ENCODE measurements at regions not wholly inside any gene's neighbourhood (a gene's known extent, or its start where the extent isn't known, plus 50 kb on each side); places are given as distances from the start of the nearest gene placed in this dataset.

DNA sequence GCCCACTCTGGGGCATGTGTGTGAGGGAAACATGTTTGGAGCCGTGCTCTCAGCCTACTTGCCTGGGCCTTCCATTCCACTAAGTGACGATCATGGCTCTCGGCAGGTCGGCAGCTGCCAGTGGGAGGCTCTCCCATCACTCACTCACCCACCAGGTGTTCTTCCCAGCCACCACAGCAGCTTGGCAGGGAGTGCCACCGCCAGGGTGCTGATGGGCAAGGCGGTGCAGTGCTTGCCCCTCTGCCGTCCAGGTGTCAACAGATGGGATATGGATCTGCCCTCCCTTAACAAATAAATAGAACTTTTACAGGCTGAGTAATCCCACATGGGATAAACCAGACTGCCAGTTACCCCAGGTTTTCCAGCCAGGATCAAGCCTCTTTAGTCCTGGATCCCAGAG lies 205.5 kb upstream of the TMEM45B start:
- Histone ChIP-seq H3K4me3 (ENCODE audit: low read depth, low read length) (no peak overlapping the region), H3K36me3 (ENCODE audit: control insufficient read depth, insufficient read depth, low read length) (no peaks in the 10 kb centered on the region), H3K27me3 (ENCODE audit: control insufficient read depth, insufficient read depth, low read length) (peaks cover 3% of the 10 kb centered on the region)
- ChIA-PET POLR2A (no interaction called here), CTCF (no interaction called here)
- DNase-seq (ENCODE audit: low read depth): no peak
- TF ChIP-seq CTCF (IDR thresholded peaks at IDR 0.05; ENCODE audit: insufficient read depth, low read depth, low read length): no peak

DNA sequence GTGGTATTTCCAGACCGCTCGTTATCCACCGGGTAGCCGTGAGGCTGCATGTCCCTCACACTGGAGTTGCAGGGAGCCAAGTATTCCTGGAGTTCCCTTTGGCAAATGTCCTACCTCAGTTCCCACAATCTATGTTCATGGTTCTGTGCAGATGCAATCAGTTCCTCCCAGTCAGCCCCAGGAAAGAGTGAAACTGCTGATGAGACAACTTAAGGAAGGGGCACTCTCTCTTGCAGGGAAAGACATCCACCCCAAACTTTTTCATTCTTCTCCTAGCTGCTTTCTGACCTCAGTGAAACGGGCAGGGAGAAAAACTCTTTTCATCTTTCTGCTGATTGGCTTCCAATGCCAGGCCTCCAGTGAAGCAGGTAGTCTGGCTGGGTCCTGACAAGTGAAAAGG lies 205.1 kb upstream of the TMEM45B start:
- CTCF ChIA-PET: no interaction called here
- no peak for TF ChIP-seq CTCF (IDR thresholded peaks at IDR 0.05; ENCODE audit: insufficient read depth, low read depth, low read length)
- Histone ChIP-seq H3K36me3 (ENCODE audit: control insufficient read depth, insufficient read depth, low read length) (no peaks in the 10 kb centered on the region), H3K4me3 (ENCODE audit: low read depth, low read length) (no peak overlapping the region), H3K27me3 (ENCODE audit: control insufficient read depth, insufficient read depth, low read length) (peaks cover 3% of the 10 kb centered on the region)
- DNase-seq (ENCODE audit: low read depth): no peak
- POLR2A ChIA-PET: no interaction called here

DNA sequence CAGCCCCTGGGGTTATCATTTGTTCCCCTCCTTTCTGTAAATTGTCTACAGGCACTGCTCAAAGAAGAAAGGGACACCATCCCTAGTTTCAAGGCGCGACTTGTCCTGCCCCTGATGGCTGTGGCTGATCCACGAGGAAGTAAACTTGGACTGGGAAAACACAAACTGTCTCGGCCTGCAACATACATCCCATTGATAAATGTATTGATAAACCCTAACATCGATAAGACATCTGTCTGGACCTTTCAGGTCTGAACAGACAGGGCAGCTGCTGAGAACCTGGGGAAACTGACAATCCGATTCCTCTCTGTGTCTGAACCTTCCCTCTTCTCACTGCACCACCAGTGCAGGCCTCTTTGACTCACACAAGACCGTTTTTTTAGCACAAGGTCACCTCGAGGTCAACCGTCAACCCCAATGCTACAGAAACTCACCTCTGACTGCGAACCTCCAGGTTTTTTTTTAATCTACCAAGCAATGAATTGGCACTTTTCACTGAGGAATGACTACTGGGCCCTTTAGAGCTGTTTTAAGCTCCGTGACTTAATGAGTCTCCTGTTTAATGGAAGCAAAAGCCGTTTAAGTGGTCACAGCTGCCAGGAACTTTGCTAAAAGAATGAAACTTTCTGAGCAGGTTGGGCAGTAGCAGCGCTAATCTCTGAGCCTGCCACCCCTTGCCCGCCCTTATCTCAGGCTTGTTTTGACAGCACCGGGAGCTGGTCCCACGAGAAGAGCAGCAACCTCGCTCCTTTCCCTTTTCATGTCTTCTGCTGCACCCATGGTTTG lies 203.8 kb upstream of the TMEM45B start:
- no peak for DNase-seq (ENCODE audit: low read depth)
- no peaks in the 10 kb centered on the region for H3K36me3 ChIP-seq (ENCODE audit: control insufficient read depth, insufficient read depth, low read length)
- POLR2A ChIA-PET: no interaction called here
- CTCF ChIA-PET: no interaction called here
- H3K4me3 ChIP-seq (ENCODE audit: low read depth, low read length): no peak overlapping the region
- no peak for TF ChIP-seq CTCF (IDR thresholded peaks at IDR 0.05; ENCODE audit: insufficient read depth, low read depth, low read length)
- H3K27me3 ChIP-seq (ENCODE audit: control insufficient read depth, insufficient read depth, low read length): peaks cover 3% of the 10 kb centered on the region

DNA sequence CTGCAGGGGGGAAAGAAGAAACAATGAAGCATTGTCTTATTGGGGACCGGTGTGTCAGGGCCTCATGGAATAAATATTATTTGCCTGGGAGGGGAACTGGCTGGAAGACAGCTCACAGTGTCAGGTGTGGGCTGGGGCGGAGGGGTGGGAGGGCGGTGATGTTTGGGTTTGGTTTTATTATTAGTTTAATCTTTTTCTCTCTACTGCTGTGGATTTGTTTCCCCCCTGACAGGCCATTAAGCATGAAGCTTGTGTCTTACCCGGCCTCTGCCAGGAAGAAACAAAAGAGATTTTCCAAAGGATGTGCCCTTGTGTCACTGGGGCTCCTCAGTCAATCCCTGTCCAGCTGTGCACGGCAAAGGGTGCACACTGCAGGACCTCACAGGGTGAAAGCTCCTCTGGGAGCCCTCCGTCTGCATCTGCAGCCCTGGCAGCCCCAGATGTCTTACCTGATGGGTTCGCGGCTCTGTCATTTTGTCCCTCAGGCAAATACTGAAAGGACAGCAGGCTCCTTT lies 203.1 kb upstream of the TMEM45B start:
- Histone ChIP-seq H3K27me3 (ENCODE audit: control insufficient read depth, insufficient read depth, low read length) (peaks cover 4% of the 10 kb centered on the region), H3K36me3 (ENCODE audit: control insufficient read depth, insufficient read depth, low read length) (no peaks in the 10 kb centered on the region), H3K4me3 (ENCODE audit: low read depth, low read length) (no peak overlapping the region)
- no peak for TF ChIP-seq CTCF (IDR thresholded peaks at IDR 0.05; ENCODE audit: insufficient read depth, low read depth, low read length)
- DNase-seq (ENCODE audit: low read depth): no peak
- ChIA-PET CTCF (no interaction called here), POLR2A (no interaction called here)

- no peak for TF ChIP-seq CTCF (IDR thresholded peaks at IDR 0.05; ENCODE audit: insufficient read depth, low read depth, low read length)
- CTCF ChIA-PET: no interaction called here
- Histone ChIP-seq H3K27me3 (ENCODE audit: control insufficient read depth, insufficient read depth, low read length) (peaks cover 5% of the 10 kb centered on the region), H3K4me3 (ENCODE audit: low read depth, low read length) (no peak overlapping the region), H3K36me3 (ENCODE audit: control insufficient read depth, insufficient read depth, low read length) (no peaks in the 10 kb centered on the region)
- POLR2A ChIA-PET: no interaction called here
- no peak for DNase-seq (ENCODE audit: low read depth)
Measured at GRCh38 chr11:129613071-129613470, 202.6 kb upstream of the TMEM45B start.

Measured in BJ (cell line).